Panc1 (cell line): ENCODE measurements at regions not wholly inside any gene's neighbourhood (a gene's known extent, or its start where the extent isn't known, plus 50 kb on each side); places are given as distances from the start of the nearest gene placed in this dataset.

Experiments used
- ATAC-seq: fragments of 200-7000 bp; cut with Tn5 transposase; 2 replicates; pipeline ENCODE4 v1.9.1; 2020; ENCODE audit warnings: mild to moderate bottlenecking, moderate library complexity
- BruUV-seq: library from RNA; stranded (reverse); fragments of 400-500 nt; replicated peaks from 2 replicates; lab custom pipeline; 2021; lab: Mats Ljungman, UMichigan
- CTCF ChIA-PET: fragments of 300-600 bp; sonication (Branson Sonifier 250); formaldehyde crosslinking; loops from one replicate; lab custom pipeline; 2022; ENCODE audit warnings: antibody characterized with exemption; lab: Charles Lee
- POLR2A ChIA-PET: fragments of 300-600 bp; sonication (Branson Sonifier 250); formaldehyde crosslinking; loops from one replicate; lab custom pipeline; 2022; ENCODE audit warnings: antibody characterized with exemption; lab: Charles Lee
- DNase-seq: peaks from one replicate; pipeline ENCODE4 v3.0.0-alpha.2; 2010; ENCODE audit warnings: low read depth, low spot score
- H3K27ac ChIP-seq: 2 replicates; pipeline ENCODE4 v1.5.1; 2011; ENCODE audit warnings: mild to moderate bottlenecking, low read length, inconsistent platforms
- H3K27me3 ChIP-seq: fragments of 200-500 bp; sonication (Bioruptor generic); 2 replicates; pipeline ENCODE4 v1.6.0; 2014; ENCODE audit warnings: low read length, inconsistent platforms; ENCODE audit not compliant: control insufficient read depth, insufficient read depth
- H3K36me3 ChIP-seq: fragments of 200-500 bp; sonication (Bioruptor generic); 2 replicates; pipeline ENCODE4 v1.5.1; 2014; ENCODE audit warnings: inconsistent platforms, mild to moderate bottlenecking, low read length, moderate library complexity; ENCODE audit not compliant: control insufficient read depth, insufficient read depth
- H3K4me1 ChIP-seq: 2 replicates; pipeline ENCODE4 v1.5.1; 2011; ENCODE audit warnings: inconsistent platforms, mild to moderate bottlenecking, low read length, moderate library complexity; ENCODE audit not compliant: control insufficient read depth, insufficient read depth
- H3K4me3 ChIP-seq, 2 experiments: 2 replicates each; pipeline ENCODE4 v1.5.1; 2011 to 2012; ENCODE audit warnings: low read depth in 2 of 2, low read length in 2 of 2, mild to moderate bottlenecking in 2 of 2, inconsistent platforms in 1 of 2, moderate library complexity in 1 of 2
- H3K9me3 ChIP-seq: fragments of 200-500 bp; sonication (Bioruptor generic); 2 replicates; pipeline ENCODE4 v1.5.1; 2014; ENCODE audit warnings: low read depth, mild to moderate bottlenecking, inconsistent platforms, low read length, moderate library complexity; ENCODE audit not compliant: control insufficient read depth, insufficient read depth
- POLR2AphosphoS5 ChIP-seq: IDR thresholded peaks from 2 replicates; pipeline ENCODE4 v1.6.1; 2012; ENCODE audit warnings: mild to moderate bottlenecking, low read depth, low read length, moderate library complexity
- SIN3A ChIP-seq: IDR thresholded peaks from 2 replicates; pipeline ENCODE4 v1.6.1; 2012; ENCODE audit warnings: low read depth, mild to moderate bottlenecking, low read length, moderate library complexity, borderline replicate concordance; ENCODE audit not compliant: insufficient read depth
- TCF7L2 ChIP-seq: IDR thresholded peaks from 2 replicates; pipeline ENCODE4 v1.6.1; 2011; ENCODE audit warnings: mild to moderate bottlenecking, low read depth, low read length, inconsistent platforms
- in situ Hi-C: cut with HindIII; loops from 2 replicates; pipeline ENCODE4 v1.10.0; 2016; ENCODE audit warnings: low sequenced_read_pairs, low pct_unique_long_range_greater_than_20kb
- intact Hi-C: fragments of 100-400 bp; cut with micrococcal nuclease; formaldehyde crosslinking; loops from one replicate; pipeline ENCODE4 v1.10.0; 2022; ENCODE audit not compliant: unreplicated experiment
- TF ChIP-seq, protein P1 (sequence below): fragments of 450-650 bp; IDR thresholded peaks from 2 replicates; pipeline ENCODE4 v1.5.1; 2017; ENCODE audit warnings: mild to moderate bottlenecking
- TF ChIP-seq, protein P2 (sequence below), 2 experiments: IDR thresholded peaks; 2 replicates each; pipeline ENCODE4 v1.6.1; 2011 to 2012; ENCODE audit warnings: low read depth in 2 of 2, control low read depth in 1 of 2, low read length in 1 of 2, mild to moderate bottlenecking in 1 of 2, moderate library complexity in 1 of 2; ENCODE audit not compliant: insufficient read depth in 1 of 2

DNA sequence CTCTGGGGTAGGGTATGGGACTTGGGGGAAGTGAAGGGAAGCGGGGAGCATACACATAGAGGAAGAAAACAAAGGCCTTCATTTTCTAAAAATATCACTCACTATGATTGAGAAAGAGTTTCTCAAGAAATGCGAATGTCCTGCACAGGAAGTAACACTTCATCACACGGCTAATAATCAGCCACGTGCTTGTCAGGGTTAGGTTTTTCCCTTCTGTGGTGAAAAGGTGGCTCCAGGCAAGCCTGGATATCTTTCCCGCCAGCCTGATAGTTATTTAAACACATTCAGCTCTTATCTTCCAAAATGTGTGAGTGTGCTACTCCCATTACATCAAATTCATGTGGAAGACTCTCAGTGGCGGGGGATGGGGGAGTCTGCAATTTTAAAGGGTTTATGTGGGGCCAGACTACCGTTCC, 166.4 kb upstream of the ADO start:
- peaks cover 12% of the 10 kb centered on the region for H3K4me1 ChIP-seq
- no peak overlapping the region for H3K4me3 ChIP-seq
- ATAC-seq (no peak), DNase-seq (no peak)
- TF ChIP-seq, protein P1, sequence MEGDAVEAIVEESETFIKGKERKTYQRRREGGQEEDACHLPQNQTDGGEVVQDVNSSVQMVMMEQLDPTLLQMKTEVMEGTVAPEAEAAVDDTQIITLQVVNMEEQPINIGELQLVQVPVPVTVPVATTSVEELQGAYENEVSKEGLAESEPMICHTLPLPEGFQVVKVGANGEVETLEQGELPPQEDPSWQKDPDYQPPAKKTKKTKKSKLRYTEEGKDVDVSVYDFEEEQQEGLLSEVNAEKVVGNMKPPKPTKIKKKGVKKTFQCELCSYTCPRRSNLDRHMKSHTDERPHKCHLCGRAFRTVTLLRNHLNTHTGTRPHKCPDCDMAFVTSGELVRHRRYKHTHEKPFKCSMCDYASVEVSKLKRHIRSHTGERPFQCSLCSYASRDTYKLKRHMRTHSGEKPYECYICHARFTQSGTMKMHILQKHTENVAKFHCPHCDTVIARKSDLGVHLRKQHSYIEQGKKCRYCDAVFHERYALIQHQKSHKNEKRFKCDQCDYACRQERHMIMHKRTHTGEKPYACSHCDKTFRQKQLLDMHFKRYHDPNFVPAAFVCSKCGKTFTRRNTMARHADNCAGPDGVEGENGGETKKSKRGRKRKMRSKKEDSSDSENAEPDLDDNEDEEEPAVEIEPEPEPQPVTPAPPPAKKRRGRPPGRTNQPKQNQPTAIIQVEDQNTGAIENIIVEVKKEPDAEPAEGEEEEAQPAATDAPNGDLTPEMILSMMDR, result no peak
- TF ChIP-seq, protein P2, sequence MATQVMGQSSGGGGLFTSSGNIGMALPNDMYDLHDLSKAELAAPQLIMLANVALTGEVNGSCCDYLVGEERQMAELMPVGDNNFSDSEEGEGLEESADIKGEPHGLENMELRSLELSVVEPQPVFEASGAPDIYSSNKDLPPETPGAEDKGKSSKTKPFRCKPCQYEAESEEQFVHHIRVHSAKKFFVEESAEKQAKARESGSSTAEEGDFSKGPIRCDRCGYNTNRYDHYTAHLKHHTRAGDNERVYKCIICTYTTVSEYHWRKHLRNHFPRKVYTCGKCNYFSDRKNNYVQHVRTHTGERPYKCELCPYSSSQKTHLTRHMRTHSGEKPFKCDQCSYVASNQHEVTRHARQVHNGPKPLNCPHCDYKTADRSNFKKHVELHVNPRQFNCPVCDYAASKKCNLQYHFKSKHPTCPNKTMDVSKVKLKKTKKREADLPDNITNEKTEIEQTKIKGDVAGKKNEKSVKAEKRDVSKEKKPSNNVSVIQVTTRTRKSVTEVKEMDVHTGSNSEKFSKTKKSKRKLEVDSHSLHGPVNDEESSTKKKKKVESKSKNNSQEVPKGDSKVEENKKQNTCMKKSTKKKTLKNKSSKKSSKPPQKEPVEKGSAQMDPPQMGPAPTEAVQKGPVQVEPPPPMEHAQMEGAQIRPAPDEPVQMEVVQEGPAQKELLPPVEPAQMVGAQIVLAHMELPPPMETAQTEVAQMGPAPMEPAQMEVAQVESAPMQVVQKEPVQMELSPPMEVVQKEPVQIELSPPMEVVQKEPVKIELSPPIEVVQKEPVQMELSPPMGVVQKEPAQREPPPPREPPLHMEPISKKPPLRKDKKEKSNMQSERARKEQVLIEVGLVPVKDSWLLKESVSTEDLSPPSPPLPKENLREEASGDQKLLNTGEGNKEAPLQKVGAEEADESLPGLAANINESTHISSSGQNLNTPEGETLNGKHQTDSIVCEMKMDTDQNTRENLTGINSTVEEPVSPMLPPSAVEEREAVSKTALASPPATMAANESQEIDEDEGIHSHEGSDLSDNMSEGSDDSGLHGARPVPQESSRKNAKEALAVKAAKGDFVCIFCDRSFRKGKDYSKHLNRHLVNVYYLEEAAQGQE (IDR thresholded peaks at IDR 0.05; ENCODE audit: insufficient read depth in 1 of 2, low read depth in 2 of 2, low read length in 1 of 2), result no peak
- no peak for TF ChIP-seq SIN3A
- no peak for TF ChIP-seq POLR2AphosphoS5
- no peak for TF ChIP-seq TCF7L2
- H3K9me3 ChIP-seq, result no peaks in the 10 kb centered on the region
- intact Hi-C loops, result no loop called here
- ChIA-PET CTCF (no interaction called here), POLR2A (interaction anchor here (0.6 kb wide), 1 partner anchor 178 kb away, joined by 3 read pairs; the partner anchor contains the start of gene EGR2)
- H3K27me3 ChIP-seq, result no peaks in the 10 kb centered on the region
- H3K36me3 ChIP-seq, result no peaks in the 10 kb centered on the region
- H3K27ac ChIP-seq, result no peak overlapping the region
- in situ Hi-C loops, result no loop called here
- BruUV-seq, result no TSS peak

DNA sequence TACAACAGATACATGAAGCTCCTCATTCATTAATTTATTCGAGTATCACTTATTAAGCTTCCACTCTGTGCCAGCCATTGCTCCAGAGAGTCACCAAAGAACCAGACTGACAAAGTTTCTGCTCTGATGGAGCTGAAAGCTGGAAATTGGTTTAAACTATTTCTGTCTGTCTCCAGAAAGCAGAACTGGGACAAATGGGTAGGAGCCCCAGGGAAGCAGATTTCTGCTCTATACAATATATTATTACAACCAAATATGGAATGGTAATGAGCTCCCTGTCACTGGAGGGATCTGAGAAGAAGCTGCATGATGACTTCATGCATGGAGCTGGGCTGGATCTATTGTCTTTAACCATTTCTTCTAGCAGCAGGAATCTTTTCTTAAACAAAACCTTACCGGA, 165.4 kb upstream of the ADO start:
- TF ChIP-seq, protein P2 (IDR thresholded peaks at IDR 0.05; ENCODE audit: insufficient read depth in 1 of 2, low read depth in 2 of 2, low read length in 1 of 2), result no peak
- no peak for TF ChIP-seq TCF7L2
- TF ChIP-seq, protein P1, result no peak
- no peak for TF ChIP-seq SIN3A
- no peak for TF ChIP-seq POLR2AphosphoS5
- ATAC-seq (no peak), DNase-seq (no peak)
- CTCF ChIA-PET, result no interaction called here
- H3K27me3 ChIP-seq, result no peaks in the 10 kb centered on the region
- POLR2A ChIA-PET, result no interaction called here
- no TSS peak for BruUV-seq
- in situ Hi-C loops (no loop called here), intact Hi-C loops (no loop called here)
- H3K27ac ChIP-seq, result no peak overlapping the region
- no peaks in the 10 kb centered on the region for H3K9me3 ChIP-seq
- peaks cover 12% of the 10 kb centered on the region for H3K4me1 ChIP-seq
- H3K4me3 ChIP-seq, result no peak overlapping the region
- H3K36me3 ChIP-seq, result no peaks in the 10 kb centered on the region
